ENCODE measurements at regions not wholly inside any gene's neighbourhood (a gene's known extent, or its start where the extent isn't known, plus 50 kb on each side); places are given as distances from the start of the nearest gene placed in this dataset.

DNA sequence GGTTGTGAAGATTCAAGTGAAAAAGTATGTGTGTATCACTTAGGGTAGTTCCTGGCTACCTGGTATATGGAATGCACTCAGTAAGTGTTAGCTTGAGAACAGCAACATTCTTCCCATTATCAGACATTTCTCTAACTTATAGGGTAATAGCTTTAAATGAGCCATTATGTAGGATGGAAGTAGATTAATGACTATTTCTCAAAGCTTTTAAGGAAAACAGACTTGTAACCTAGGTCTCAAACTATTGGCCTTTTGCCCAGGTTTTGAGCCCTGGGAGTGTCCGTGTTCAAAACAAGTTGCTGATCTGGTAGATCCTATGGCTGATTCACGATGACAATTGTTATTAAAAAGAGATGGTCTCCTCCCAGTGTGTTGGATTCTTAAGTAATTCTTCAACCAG is 129.1 kb upstream of the UMPS start:
- TF ChIP-seq SUZ12 (IDR thresholded peaks at IDR 0.05; ENCODE audit: extremely low read depth, insufficient read depth, insufficient read length) = no peak
- TF ChIP-seq YY1 (IDR thresholded peaks at IDR 0.05; ENCODE audit: insufficient read depth, insufficient read length) = no peak
- no peak for TF ChIP-seq ZNF274 (IDR thresholded peaks at IDR 0.05; ENCODE audit: low read depth, low read length)
